ENCODE measurements at regions not wholly inside any gene's neighbourhood (a gene's known extent, or its start where the extent isn't known, plus 50 kb on each side); places are given as distances from the start of the nearest gene placed in this dataset.

- TF ChIP-seq, protein P1, sequence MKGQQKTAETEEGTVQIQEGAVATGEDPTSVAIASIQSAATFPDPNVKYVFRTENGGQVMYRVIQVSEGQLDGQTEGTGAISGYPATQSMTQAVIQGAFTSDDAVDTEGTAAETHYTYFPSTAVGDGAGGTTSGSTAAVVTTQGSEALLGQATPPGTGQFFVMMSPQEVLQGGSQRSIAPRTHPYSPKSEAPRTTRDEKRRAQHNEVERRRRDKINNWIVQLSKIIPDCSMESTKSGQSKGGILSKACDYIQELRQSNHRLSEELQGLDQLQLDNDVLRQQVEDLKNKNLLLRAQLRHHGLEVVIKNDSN (IDR thresholded peaks at IDR 0.05) = no peak
- TF ChIP-seq TCF12 (IDR thresholded peaks at IDR 0.05; ENCODE audit: low read depth) (no peak), CEBPB (IDR thresholded peaks at IDR 0.05) (no peak), EP300 (IDR thresholded peaks at IDR 0.05; ENCODE audit: borderline replicate concordance) (no peak)
- TF ChIP-seq, protein P2, sequence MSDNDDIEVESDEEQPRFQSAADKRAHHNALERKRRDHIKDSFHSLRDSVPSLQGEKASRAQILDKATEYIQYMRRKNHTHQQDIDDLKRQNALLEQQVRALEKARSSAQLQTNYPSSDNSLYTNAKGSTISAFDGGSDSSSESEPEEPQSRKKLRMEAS (IDR thresholded peaks at IDR 0.05) = no peak
- TF ChIP-seq, protein P3, sequence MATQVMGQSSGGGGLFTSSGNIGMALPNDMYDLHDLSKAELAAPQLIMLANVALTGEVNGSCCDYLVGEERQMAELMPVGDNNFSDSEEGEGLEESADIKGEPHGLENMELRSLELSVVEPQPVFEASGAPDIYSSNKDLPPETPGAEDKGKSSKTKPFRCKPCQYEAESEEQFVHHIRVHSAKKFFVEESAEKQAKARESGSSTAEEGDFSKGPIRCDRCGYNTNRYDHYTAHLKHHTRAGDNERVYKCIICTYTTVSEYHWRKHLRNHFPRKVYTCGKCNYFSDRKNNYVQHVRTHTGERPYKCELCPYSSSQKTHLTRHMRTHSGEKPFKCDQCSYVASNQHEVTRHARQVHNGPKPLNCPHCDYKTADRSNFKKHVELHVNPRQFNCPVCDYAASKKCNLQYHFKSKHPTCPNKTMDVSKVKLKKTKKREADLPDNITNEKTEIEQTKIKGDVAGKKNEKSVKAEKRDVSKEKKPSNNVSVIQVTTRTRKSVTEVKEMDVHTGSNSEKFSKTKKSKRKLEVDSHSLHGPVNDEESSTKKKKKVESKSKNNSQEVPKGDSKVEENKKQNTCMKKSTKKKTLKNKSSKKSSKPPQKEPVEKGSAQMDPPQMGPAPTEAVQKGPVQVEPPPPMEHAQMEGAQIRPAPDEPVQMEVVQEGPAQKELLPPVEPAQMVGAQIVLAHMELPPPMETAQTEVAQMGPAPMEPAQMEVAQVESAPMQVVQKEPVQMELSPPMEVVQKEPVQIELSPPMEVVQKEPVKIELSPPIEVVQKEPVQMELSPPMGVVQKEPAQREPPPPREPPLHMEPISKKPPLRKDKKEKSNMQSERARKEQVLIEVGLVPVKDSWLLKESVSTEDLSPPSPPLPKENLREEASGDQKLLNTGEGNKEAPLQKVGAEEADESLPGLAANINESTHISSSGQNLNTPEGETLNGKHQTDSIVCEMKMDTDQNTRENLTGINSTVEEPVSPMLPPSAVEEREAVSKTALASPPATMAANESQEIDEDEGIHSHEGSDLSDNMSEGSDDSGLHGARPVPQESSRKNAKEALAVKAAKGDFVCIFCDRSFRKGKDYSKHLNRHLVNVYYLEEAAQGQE (IDR thresholded peaks at IDR 0.05; ENCODE audit: low read depth) = no peak
Measured at GRCh38 chr11:92536883-92537282, 312.3 kb downstream of the FAT3 start.
